ENCODE measurements at regions not wholly inside any gene's neighbourhood (a gene's known extent, or its start where the extent isn't known, plus 50 kb on each side); places are given as distances from the start of the nearest gene placed in this dataset.
"Not testable (repeated sequence)": the region's sequence is repeated elsewhere in the genome, so short reads cannot be mapped to it uniquely, and the experiment has no call there.

GRCh38 chr13:40362502-40362901, 303.9 kb downstream of the FOXO1 start:
- no peak for DNase-seq (ENCODE audit: low spot score)

GRCh38 chr13:40363653-40364052, 302.8 kb downstream of the FOXO1 start:
- DNase-seq (ENCODE audit: low spot score) = no peak

DNA sequence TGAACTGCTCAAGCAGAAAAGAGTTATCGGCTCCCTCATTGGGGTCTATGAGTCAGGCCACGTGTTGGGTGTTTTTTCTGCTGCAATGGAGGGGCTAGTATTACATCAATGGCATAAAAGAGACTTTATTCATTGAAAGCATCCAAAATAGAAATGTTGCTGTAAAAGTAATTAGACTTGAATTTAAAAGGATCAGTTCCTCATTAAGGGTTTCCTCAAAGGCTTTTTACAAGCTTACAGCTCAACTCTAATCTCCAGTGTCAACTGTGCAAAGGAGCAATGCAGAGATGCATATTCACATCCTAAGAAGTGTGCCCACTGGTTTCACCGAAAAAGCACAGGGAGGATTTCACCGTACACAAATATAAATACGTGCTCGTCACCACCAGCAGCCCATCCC, 300.3 kb downstream of the FOXO1 start:
- DNase-seq (ENCODE audit: low spot score) = no peak

DNA sequence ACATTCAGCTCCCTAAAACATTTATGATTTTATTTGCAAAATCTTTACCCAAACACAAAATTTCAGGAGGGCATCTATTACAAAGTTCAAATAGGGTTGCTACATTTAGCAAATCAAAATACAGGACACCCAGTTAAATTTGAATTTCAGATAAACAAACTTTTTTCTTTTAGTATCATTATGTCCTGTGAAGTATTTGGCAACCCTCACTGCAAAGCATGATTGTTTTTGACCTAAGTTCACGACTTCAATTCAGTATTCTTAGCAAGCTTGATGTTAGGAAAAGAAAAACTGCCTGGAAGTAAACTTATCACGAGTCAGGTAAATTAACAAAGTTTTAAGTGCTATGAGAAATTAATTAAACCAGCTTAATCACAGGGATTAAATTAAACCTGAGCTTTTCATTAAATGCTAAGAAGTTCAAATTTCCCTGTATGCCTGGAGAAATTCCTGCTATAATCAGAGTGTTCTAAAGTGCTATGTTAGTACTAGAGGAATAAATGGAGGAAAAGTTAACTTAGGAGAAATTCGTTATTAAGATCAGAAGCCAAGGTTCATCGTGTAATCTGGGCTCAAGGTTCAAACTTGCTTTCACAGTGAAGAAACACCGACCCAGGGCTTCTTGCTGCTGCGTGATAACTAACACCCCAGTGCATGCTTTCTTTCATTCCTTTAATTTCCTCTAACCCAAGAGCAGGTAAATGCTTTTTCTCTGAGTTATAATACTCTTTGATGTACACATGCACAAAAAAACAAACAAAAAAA, 298.1 kb downstream of the FOXO1 start:
- no peak for DNase-seq (ENCODE audit: low spot score)

DNA sequence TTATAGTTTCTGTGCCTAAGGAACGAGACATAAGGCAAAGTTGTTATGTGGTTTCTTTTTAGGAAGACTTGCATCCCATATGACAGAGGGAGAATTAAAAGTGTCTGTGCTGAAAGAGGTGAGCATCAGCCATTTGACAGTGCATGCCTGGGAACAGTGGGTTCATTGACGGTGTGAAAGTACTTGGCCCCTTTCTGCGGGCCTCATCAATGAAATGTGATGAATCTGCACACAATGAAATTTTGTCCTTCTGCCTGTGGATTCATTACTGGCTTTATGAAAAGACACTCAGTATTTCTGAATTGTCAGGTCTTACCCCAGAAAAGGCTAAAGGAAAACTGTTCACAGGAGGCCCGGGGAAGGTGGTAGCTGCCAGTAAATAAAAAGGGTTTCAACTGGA, 295.8 kb downstream of the FOXO1 start:
- no peak for DNase-seq (ENCODE audit: low spot score)

- no peak for DNase-seq (ENCODE audit: low spot score)
These were observed 294.8 kb downstream of the FOXO1 start for GRCh38 chr13:40371531-40372125.

DNA sequence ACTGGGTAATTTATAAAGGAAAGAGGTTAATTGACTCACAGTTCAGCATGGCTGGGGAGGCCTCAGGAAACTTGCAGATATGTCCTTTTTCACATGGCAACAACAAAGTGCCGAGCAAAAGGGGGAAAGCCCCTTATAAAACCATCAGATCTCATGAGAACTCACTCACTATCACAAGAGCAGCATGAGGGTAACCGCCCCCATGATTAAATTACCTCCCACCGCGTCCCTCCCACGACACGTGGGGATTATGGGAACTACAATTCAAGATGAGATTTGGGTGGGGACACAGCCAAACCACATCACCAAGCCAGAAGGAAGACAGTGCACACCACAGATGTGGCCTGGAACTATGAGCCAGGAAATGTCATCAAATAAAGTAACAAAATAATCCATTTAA, 292.8 kb downstream of the FOXO1 start:
- not testable (repeated sequence) for DNase-seq (ENCODE audit: low spot score)

DNA sequence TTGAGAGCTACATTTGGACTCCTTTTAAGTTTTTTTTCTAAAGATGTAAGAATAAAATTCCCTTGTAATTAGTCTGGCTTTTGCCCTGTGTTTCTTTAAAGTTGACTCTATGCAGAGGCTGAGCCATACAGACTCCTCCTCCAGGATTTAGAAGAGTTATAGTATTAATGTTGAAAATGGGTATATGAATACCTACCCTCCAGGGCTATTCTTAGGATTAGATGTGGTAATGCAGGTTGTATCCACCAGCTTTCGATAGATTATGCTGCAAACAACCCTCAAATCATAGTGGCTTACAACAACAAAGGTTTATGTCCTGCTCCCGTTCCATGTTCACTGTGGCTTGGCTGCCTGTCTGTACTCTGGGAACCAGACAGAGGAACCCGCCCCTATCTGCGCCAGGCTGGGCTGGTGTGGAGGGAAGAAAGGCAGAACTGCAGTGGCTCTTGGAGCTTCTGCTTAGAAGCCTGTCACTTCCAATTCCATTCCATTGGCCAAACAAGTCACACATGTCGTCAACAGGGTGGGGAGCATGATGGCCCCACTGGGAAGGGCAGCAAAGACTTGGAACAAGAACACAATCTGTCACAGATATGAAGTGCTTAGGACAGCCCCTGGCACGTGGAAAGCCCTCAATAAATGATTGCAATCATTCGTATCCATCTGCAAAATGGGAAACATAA, 290.8 kb downstream of the FOXO1 start:
- DNase-seq (ENCODE audit: low spot score) = no peak

GRCh38 chr13:40376296-40376849, 290.1 kb downstream of the FOXO1 start:
- DNase-seq (ENCODE audit: low spot score) = no peak

DNA sequence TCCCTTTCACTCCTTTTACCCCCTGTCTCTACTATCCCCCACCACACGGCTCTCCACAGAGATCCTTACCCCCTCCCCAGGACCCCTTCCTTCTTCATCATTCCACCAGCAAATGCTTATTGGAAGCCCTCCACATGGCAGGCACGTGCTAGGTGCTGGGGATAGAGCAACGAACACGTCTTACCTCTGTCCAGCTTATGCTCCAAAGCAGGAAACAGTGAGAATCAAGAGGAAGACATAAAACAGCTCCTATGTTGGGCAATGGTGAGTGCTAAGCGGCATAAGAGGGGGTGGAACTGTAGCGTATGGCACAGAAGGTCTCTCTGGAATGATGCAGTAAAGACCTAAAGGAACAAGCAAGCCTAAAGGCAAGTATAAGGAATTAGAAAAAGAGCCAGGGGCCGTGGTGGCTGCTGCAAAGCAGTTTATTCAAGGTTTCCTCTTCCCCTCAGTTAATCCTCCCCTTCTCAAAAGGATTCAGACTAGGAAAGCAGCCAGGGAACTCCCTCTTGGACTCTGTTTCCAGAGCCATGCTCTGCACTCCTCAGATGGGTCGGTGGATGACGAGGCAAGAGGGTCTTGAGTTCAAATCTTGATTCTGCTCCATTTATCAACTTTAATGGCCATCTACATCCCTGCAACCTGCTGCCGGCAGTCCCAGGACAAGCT, 289.4 kb downstream of the FOXO1 start:
- DNase-seq (ENCODE audit: low spot score) = no peak

GRCh38 chr13:40377783-40378182, 288.7 kb downstream of the FOXO1 start:
- DNase-seq (ENCODE audit: low spot score) = no peak

- DNase-seq (ENCODE audit: low spot score) = no peak
These were observed 287.2 kb downstream of the FOXO1 start for GRCh38 chr13:40379196-40379595.

DNA sequence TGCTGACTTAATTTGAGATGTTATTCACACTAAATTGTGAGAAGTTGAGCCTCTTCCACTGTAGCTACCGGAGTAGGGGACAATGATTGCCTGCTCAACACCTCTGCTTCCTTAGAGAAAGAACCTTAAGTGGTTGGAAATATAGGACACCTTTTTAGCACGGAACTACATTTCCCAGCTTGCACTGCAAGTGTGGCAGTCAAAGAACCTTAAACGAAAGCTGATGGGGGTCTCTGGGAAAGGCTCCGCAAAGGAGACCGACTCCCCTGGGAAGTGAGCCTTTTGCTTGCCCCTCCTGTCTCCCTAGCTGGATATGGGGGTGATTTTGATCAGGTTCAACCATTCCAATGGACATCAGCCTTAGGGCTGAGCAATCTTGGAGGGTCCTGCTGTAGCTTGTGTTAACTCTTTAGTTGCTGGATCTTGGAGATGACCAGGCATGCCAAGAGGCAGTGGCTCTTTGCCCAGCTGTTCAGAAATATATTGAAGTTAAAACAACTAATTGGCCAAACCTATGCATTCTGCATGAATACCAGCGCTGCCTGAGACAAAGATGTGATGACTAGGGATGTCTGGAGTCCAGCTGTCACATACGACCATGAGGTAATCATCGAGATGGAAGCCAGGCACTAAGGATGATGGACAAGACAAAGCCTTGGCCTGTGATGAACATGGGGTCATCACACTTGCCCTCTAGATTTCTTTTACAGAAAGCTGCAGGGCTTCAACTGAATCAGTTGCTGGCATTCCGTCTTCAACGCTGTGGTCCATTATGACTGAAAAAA, 286.5 kb downstream of the FOXO1 start:
- DNase-seq (ENCODE audit: low spot score) = no peak

DNA sequence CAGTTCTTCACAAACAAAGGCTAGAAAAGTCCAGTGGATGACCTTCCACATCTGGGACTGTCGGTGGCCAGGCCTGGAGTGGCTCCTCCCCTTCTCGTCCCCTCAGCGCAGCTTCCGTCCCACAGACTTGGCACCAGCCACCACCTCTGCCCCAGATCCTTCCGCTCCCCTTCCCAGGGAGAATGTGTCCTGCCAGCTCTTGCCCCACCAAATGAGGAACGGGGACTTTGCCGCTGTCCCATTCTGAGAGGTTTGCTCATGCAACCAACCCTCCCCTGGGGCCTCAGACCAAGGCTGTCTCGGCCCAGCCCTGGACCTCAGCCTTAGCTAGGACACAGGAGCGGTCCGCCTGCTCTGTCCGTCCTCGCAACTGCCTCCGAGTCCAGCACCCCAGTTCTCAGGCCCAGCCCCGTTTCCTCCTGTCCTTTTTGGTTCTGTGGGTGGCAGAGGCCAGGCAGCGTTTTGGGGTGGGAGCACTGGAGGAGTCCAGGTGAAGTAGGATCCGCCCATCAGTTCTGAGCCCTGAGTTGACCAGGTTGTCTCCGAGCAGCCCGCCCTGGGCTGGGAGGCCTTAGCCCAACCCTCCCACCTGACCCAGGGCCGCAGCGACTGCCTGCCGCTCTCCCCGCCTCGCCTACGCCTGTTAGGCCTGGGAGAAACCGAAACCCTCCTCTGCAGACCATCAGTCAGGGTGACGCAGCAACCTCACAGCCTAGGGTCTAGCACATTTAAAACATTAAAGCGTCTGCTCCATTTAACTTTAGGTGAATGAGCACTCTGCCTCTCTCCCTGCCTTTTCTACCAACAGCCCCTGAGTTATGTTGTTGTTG, 284.3 kb downstream of the FOXO1 start:
- DNase-seq (ENCODE audit: low spot score) = no peak

- no peak for DNase-seq (ENCODE audit: low spot score)
These were observed 283.3 kb downstream of the FOXO1 start for GRCh38 chr13:40383132-40383531.

- no peak for DNase-seq (ENCODE audit: low spot score)
These were observed 282.6 kb downstream of the FOXO1 start for GRCh38 chr13:40383885-40384284.

GRCh38 chr13:40384976-40385857, 281.2 kb downstream of the FOXO1 start:
- no peak for DNase-seq (ENCODE audit: low spot score)

GRCh38 chr13:40385858-40386180, 280.6 kb downstream of the FOXO1 start:
- no peak for DNase-seq (ENCODE audit: low spot score)

DNA sequence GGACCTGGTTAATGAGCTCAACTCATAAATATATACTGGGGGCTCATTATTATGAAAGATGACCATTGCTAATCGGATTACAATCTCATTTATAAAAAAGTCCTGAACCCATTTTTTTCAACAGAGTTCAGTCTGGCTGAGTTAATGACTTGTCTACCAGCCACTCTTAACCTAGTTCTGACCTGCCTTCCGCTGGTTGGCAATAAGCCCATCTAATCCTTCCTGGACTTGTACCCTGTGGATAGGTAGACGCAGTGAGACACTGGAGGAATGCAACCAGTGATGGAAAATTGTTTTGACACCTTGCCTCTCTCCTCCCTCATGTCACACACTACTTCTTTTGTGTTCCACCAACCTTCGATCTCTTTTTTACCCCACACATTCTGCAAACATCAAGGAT, 279.9 kb downstream of the FOXO1 start:
- no peak for DNase-seq (ENCODE audit: low spot score)

GRCh38 chr13:40387775-40388174, 278.7 kb downstream of the FOXO1 start:
- no peak for DNase-seq (ENCODE audit: low spot score)
